ENCODE measurements at regions not wholly inside any gene's neighbourhood (a gene's known extent, or its start where the extent isn't known, plus 50 kb on each side); places are given as distances from the start of the nearest gene placed in this dataset.
"Not testable (repeated sequence)": the region's sequence is repeated elsewhere in the genome, so short reads cannot be mapped to it uniquely, and the experiment has no call there.

GRCh38 chr4:158384414-158384813, 137.3 kb upstream of the RXFP1 start:
- TF ChIP-seq CTCF (IDR thresholded peaks at IDR 0.05; ENCODE audit: insufficient read depth, low read length): no peak
- no peak for DNase-seq (ENCODE audit: low read depth)
- no peak overlapping the region for H3K4me3 ChIP-seq (ENCODE audit: low read depth, low read length)

- no peak for TF ChIP-seq CTCF (IDR thresholded peaks at IDR 0.05; ENCODE audit: insufficient read depth, low read length)
- DNase-seq (ENCODE audit: low read depth): no peak
- H3K4me3 ChIP-seq (ENCODE audit: low read depth, low read length): no peak overlapping the region
Observed at GRCh38 chr4:158395343-158395742, 126.3 kb upstream of the RXFP1 start.

- DNase-seq (ENCODE audit: low read depth): no peak
- H3K4me3 ChIP-seq (ENCODE audit: low read depth, low read length): no peak overlapping the region
- no peak for TF ChIP-seq CTCF (IDR thresholded peaks at IDR 0.05; ENCODE audit: insufficient read depth, low read length)
Observed at GRCh38 chr4:158395889-158396288, 125.8 kb upstream of the RXFP1 start.

GRCh38 chr4:158397781-158398180, 123.9 kb upstream of the RXFP1 start:
- TF ChIP-seq CTCF (IDR thresholded peaks at IDR 0.05; ENCODE audit: insufficient read depth, low read length): no peak
- no peak for DNase-seq (ENCODE audit: low read depth)
- no peak overlapping the region for H3K4me3 ChIP-seq (ENCODE audit: low read depth, low read length)

- not testable (repeated sequence) for DNase-seq (ENCODE audit: low read depth); H3K4me3 ChIP-seq (ENCODE audit: low read depth, low read length)
Observed at GRCh38 chr4:158407961-158408360, 113.7 kb upstream of the RXFP1 start.

- peak; percentile 21 for TF ChIP-seq CTCF (IDR thresholded peaks at IDR 0.05; ENCODE audit: insufficient read depth, low read length)
- no peak overlapping the region for H3K4me3 ChIP-seq (ENCODE audit: low read depth, low read length)
- peak; percentile 47 for DNase-seq (ENCODE audit: low read depth)
Observed at GRCh38 chr4:158410272-158410671, 111.4 kb upstream of the RXFP1 start.

GRCh38 chr4:158411269-158411668, 110.4 kb upstream of the RXFP1 start:
- H3K4me3 ChIP-seq (ENCODE audit: low read depth, low read length): no peak overlapping the region
- peak; percentile 45 for DNase-seq (ENCODE audit: low read depth)
- no peak for TF ChIP-seq CTCF (IDR thresholded peaks at IDR 0.05; ENCODE audit: insufficient read depth, low read length)

GRCh38 chr4:158418679-158419078, 103.0 kb upstream of the RXFP1 start:
- not testable (repeated sequence) for DNase-seq (ENCODE audit: low read depth)

More at GRCh38 chr4:158418679-158419078, 103.0 kb upstream of the RXFP1 start:
- H3K4me3 ChIP-seq (ENCODE audit: low read depth, low read length): not testable (repeated sequence)
